H7 (cell line): ENCODE measurements at regions not wholly inside any gene's neighbourhood (a gene's known extent, or its start where the extent isn't known, plus 50 kb on each side); places are given as distances from the start of the nearest gene placed in this dataset.

Source experiments
- DNase-seq: peaks from one replicate; pipeline ENCODE4 v3.0.0; 2012
- H3K27me3 ChIP-seq: 2 replicates; pipeline ENCODE4 v1.6.0; 2011; ENCODE audit warnings: mild to moderate bottlenecking, low read length; ENCODE audit not compliant: control insufficient read depth, insufficient read depth
- H3K36me3 ChIP-seq: replicated peaks from 2 replicates; pipeline ENCODE4 v1.5.1; 2011; ENCODE audit warnings: low read length; ENCODE audit not compliant: control insufficient read depth, insufficient read depth
- H3K4me3 ChIP-seq: 2 replicates; pipeline ENCODE4 v1.5.1; 2011; ENCODE audit warnings: low read depth, mild to moderate bottlenecking, control low read depth, low read length, moderate library complexity; ENCODE audit not compliant: insufficient read depth

DNA sequence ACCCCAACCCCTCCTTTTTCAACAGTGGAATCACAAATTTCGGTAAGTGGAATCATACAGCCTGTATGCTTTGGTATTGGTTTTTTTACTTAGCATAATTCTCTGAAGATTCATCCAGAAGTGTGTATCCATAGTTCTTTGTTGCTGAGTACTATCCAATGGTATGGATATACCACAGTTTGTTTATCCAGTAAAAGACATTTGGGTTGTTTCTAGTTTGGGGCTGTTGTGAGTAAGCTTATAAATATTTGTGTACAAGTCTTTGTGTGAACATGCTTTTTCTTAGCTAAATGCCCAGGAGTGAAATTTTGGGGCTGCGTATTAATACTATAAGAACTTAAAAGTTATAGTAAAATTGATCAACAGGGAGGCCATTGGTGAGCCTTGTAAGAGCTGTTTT, 57.5 kb upstream of the GC start:
- Histone ChIP-seq H3K27me3 (no peaks in the 10 kb centered on the region), H3K4me3 (no peak overlapping the region), H3K36me3 (no peaks in the 10 kb centered on the region)
- DNase-seq = no peak

DNA sequence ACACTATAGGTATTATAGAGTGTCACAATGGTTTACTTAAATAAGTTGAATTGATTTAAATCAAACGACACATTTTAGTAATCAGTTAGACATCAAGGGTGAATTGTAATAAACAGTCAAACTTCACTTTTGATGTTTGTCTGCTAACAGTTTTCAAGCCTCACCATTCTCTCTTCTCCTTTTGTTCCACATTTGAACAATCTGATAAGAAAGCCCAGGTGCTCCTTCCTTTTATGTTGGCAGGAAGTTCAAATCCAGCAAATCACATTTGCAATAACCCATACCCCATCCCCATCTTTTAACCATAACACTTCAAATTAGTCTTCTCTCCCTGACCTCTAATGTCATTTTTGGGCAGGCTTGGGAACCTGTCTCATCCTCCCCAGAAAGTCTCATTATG, 63.4 kb upstream of the GC start:
- no peak for DNase-seq
- no peak overlapping the region for H3K4me3 ChIP-seq
- no peaks in the 10 kb centered on the region for H3K36me3 ChIP-seq
- no peaks in the 10 kb centered on the region for H3K27me3 ChIP-seq

DNA sequence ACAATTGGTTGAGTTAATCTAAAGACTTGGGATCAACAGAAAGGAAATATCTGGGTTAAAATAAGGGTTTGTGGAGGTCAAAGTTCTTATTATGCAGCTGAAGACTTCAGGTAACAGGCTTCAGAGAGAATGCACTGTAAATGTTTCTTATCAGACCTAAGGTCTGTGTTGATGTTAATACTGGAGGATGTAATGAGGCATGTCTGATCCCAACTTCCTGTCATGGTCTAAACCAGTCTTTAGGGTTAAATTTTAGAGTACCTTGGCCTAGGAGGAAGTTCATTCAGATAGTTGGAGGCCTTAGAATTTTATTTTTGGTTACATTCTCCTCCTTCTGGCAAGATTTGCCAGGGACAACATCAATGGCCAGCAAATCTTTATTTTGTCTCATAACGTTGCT, 72.1 kb upstream of the GC start:
- Histone ChIP-seq H3K4me3 (no peak overlapping the region), H3K27me3 (no peaks in the 10 kb centered on the region), H3K36me3 (no peaks in the 10 kb centered on the region)
- DNase-seq = no peak

DNA sequence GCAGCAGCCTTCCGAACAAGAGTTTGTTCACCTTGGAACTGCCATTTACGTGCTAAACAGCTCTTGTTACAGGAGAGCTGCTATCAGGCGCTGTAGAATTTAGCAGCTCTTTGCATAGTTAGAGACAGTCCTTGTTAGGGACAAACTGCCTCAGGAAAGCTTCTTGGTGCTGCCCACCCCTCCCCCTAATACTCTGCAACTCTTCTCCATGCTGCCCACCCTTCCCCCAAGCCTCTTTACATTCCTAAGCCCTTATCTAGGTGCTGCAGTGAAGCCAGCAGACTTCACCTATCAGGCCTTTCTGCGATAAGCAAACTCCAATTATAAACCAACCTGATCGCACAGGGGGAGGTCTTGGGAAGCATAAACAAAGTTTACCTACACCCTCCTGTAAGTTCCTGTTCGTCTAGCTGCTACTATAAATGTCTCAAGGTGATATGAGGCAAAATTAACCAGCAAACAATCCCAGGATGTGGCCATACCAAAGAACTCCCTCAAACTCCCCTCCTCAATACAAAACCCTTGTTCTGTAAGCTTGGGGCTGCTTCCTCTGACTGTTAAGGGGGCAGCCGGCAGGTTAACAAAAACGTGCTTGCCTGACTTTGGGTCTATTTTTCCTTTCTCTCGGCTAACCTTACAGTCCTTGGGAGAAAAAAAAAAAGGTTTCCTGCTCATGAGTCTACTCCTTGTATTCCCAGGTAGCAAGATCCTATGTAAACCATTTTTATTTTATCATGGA, 74.0 kb upstream of the GC start:
- no peaks in the 10 kb centered on the region for H3K36me3 ChIP-seq
- H3K27me3 ChIP-seq = no peaks in the 10 kb centered on the region
- DNase-seq = peak; percentile 12
- H3K4me3 ChIP-seq = no peak overlapping the region

DNA sequence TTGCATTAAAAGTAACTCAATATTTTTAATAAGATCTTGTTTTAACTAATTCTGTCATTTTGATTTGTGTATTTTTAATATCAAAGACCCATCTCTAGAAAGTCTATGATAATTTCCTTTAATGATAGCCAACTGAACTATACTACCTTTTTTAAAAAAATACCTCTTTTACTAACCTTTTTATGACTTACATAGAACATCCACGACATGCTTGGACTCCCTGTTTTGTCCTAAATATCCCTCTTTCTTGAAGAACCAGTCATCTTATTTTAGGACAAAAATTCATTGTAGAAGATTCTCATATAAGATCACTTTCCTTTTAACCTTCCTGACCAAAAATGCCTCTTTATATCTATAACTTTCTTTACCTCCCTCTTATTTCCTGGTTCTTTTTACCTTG, 76.8 kb upstream of the GC start:
- no peak for DNase-seq
- Histone ChIP-seq H3K27me3 (no peaks in the 10 kb centered on the region), H3K4me3 (no peak overlapping the region), H3K36me3 (no peaks in the 10 kb centered on the region; the same call in 1 of the 2 replicates)

DNA sequence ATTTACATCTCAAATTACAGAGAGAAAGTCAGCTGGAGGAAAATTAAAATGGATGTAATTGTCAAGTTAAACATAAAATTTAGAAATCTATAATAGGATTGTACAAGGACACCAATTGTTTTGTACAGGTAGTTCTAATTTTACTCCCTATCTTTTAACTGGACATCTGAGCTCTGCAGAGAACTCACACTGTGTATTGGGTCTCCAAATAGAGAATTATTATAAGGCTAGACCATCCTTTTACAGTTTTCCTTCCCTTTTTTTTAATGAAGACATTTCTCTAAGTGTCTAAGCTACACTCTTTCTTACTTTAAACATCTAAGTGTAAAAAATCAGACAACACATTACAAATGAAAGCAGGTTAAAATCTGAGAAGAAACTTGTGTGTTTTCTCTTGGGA, 78.4 kb upstream of the GC start:
- Histone ChIP-seq H3K36me3 (no peaks in the 10 kb centered on the region; the same call in 1 of the 2 replicates), H3K27me3 (no peaks in the 10 kb centered on the region), H3K4me3 (no peak overlapping the region)
- no peak for DNase-seq

DNA sequence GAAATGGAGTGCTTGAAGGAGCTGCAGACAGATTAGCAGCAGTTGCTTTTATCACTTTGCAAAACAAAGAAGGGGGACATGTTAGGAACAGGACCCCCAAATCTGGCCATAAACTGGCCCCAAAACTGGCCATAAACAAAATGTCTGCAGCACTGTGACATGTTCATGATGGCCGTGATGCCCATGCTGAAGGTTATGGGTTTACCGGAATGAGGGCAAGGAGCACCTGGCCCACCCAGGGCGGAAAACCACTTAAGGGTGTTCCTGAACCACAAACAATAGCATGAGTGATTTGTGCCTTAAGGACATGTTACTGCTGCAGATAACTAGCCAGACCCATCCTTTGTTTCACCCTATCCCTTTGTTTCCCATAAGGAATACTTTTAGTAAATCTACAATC, 79.6 kb upstream of the GC start:
- H3K4me3 ChIP-seq = no peak overlapping the region

DNA sequence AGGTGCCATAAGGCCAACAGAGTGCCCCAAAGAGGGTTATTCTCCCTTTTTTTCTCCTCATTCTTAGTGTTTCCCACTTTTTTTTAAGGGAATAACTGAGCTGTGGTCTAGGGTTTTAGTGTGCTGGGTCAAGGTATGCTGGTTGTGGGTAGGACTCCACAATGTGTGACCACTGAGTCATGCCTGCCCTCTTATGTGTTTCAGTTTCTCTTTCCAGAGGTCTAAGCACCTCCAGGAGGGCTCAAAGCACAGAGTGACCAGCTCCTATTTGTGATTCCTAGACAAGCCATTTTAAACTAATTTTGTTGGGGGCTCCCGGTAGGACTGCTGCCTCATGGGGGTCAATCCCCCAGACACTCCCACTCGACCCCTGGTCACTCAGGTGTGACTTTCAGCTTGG, 80.5 kb upstream of the GC start:
- H3K36me3 ChIP-seq = no peaks in the 10 kb centered on the region; the same call in 1 of the 2 replicates
- H3K27me3 ChIP-seq = no peaks in the 10 kb centered on the region
- no peak for DNase-seq
- H3K4me3 ChIP-seq = no peak overlapping the region

More for the DNA sequence above, 79.6 kb upstream of the GC start:
- Histone ChIP-seq H3K27me3 (no peaks in the 10 kb centered on the region), H3K36me3 (no peaks in the 10 kb centered on the region; the same call in 1 of the 2 replicates)
- no peak for DNase-seq

DNA sequence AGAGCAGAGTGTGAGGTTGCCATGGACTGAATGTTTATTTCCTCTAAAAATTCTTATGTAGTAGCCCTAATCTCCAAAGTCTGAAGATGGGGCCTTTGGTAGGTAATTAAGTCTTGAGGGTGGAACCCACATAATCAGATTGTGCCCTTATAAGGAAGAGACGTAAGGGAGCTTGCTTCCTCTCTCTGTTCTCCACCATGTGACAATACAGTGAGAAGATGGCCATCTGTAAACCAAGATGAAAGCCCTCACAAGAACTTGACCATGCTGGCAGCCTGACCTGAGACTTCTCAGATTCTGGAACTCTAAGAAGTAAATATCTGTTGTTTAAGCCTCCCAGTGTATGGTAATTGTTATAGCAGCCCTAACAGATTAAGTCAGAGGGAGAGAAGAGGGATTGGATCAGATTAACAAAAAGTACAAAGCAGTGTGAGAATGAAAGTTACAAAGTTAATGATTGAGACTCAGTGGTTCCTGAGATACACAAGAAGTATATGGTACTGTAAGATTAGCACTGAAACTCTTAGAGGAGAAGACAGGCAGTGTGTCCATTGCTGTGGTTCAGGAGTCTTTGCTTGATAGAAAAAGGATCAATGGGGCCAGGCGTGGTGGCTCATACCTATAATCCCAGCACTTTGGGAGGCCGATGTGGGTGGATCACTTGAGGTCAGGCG, 82.5 kb upstream of the GC start:
- Histone ChIP-seq H3K36me3 (no peaks in the 10 kb centered on the region; the same call in 1 of the 2 replicates), H3K27me3 (no peaks in the 10 kb centered on the region), H3K4me3 (no peak overlapping the region)
- DNase-seq = no peak

DNA sequence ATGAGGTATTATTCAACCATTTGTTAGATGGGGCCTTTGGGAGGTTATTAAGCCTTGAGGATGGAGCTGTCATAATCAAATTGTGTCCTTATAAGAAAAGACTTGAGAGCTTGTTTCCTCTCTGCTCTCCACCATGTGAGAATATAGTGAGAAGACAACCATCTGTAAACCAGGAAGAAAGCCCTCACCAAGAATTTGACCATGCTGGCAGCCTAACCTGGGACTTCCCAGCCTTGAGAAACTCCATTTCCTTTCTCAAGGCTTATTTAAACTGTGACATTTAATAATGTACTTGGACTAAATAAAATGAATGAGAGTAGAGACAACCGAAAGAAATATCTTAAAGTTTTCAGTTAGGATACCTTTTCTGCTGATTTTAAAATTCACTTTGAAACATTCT, 83.7 kb upstream of the GC start:
- H3K4me3 ChIP-seq = no peak overlapping the region
- no peaks in the 10 kb centered on the region; the same call in 1 of the 2 replicates for H3K36me3 ChIP-seq
- no peaks in the 10 kb centered on the region for H3K27me3 ChIP-seq
- DNase-seq = no peak

DNA sequence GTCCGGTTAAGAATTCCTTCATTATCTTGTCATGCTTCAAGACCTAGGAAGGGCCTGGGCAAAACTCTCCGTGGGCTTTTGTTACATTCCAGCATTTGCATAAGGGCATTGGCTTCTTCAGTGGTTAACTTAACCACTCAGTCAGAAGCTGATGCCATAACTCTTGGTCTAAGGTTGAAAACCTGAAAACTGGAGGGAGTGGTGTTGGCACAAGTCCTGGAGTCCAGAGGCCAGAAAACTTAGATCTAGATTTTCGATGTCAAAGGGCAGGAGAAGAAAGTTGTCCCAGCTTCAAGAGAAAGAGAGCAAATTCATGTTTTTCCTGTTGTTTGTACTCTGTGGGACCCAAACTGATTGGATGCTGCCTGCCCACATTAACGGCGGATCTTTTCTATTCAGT, 86.6 kb upstream of the GC start:
- Histone ChIP-seq H3K36me3 (no peaks in the 10 kb centered on the region), H3K4me3 (no peak overlapping the region), H3K27me3 (no peaks in the 10 kb centered on the region)
- no peak for DNase-seq

DNA sequence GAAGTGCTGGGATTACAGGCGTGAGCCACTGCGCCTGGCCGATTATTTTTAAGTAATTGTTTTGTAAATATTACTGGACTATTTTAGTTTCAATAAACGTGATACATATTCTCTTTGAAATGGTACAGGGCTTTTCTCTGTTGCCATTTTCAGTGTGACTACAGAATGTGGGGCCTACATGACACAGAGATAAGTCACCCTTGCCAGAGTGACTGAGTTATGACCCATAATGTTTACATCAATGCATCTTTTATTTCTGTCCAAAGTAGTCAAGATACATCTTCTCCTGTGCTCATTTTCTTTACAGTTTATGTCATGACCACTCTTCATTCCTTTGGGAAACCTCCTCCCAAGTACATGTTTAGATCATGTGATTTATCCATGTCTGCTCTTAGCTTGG, 88.3 kb upstream of the GC start:
- H3K27me3 ChIP-seq = no peaks in the 10 kb centered on the region
- no peaks in the 10 kb centered on the region for H3K36me3 ChIP-seq
- H3K4me3 ChIP-seq = no peak overlapping the region
- no peak for DNase-seq

DNA sequence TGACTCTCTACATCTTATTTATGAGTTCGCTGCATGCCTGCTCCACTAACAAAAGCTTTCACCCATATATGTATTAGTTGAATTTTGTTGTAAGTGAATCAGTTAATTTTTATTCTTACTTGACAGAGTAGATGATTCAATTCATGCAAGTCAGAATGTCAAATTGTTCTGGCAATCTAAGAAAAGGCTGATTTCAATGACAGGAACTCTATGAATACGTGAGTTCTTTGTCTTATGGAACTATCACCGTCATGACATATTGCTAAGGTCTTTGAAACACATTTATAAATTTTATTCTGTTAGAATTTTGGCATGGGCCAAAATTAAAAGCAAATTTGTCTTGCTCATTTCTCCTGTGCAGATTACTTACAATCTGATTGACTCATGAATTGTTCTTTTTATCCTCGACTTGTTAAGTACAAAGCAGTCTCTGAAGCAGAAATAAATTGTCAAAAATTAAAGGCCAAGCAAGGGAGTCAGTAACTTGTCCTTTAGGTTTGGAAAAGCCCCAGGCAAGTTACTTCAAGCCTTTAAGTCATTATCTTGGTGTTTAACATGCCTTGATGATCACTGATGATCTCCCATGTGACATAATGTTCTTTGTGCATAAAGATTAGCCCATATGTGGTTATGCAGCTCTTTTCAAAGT, 89.0 kb upstream of the GC start:
- Histone ChIP-seq H3K27me3 (no peaks in the 10 kb centered on the region), H3K36me3 (no peaks in the 10 kb centered on the region), H3K4me3 (no peak overlapping the region)
- DNase-seq = no peak

DNA sequence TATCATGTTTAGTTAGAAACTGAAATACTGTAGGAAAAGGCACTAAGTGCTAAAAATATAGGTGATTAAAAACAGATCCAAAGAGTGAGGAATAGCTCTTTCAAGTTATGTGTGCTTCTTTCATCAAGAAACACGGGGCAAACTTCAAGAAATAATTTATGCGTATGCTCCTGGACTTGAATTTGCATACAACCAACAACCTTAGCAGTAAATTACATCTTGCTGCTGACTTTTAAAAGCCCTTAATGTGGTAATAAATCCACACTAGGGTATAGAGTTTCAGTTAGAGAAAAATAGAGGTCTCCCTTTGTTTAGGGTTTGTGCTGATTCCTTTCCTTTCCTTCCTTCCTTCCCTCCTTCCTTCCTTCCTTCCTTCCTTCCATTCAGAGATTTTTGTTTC, 94.5 kb upstream of the GC start:
- Histone ChIP-seq H3K36me3 (no peaks in the 10 kb centered on the region), H3K4me3 (no peak overlapping the region), H3K27me3 (no peaks in the 10 kb centered on the region)
- DNase-seq = no peak
